ENCODE measurements at regions not wholly inside any gene's neighbourhood (a gene's known extent, or its start where the extent isn't known, plus 50 kb on each side); places are given as distances from the start of the nearest gene placed in this dataset.
"Not testable (repeated sequence)": the region's sequence is repeated elsewhere in the genome, so short reads cannot be mapped to it uniquely, and the experiment has no call there.

DNA sequence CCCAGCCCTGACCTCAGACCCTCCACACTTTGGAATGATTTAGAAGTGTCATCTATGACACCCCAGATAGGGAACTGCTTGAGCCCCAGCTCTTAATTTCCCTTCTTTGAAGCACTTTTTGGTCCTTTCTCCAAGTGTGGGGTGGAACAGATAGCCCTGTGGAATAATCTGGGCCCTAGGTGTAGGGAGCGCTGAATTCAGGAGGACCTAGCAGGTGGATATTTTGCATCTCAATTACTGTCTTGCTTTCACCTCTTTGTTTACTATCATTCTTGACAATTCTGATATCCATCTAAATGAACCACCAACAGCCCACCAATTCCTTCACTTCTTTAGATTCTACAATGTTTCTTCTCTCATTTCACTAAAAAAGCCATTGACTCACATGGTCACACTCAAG lies 850.4 kb downstream of the KCNJ2 start:
- H3K4me3 ChIP-seq (ENCODE audit: low read length in 2 of 2): no peak overlapping the region
- no peaks in the 10 kb centered on the region for H3K9me3 ChIP-seq (ENCODE audit: control insufficient read depth in 2 of 2, insufficient read depth in 1 of 2, low read length in 1 of 2)
- no peaks in the 10 kb centered on the region for H3K4me1 ChIP-seq (ENCODE audit: control insufficient read depth in 2 of 2, insufficient read depth in 2 of 2, low read length in 2 of 2)
- DNase-seq (ENCODE audit: low read depth in 6 of 9, low spot score in 9 of 9): no peak
- no peaks in the 10 kb centered on the region for H3K27me3 ChIP-seq (ENCODE audit: control insufficient read depth in 2 of 2, insufficient read depth in 1 of 2, low read length in 1 of 2)
- no peaks in the 10 kb centered on the region for H3K36me3 ChIP-seq (ENCODE audit: control insufficient read depth in 2 of 2, insufficient read depth in 2 of 2, low read length in 1 of 2)
- WGBS: 96% methylated on average over 1 of the region's 1 CpG
- no peak overlapping the region for H3K27ac ChIP-seq (ENCODE audit: low read depth in 1 of 2, low read length in 1 of 2)

- H3K4me3 ChIP-seq (ENCODE audit: low read length in 2 of 2): no peak overlapping the region
- H3K9me3 ChIP-seq (ENCODE audit: control insufficient read depth in 2 of 2, insufficient read depth in 1 of 2, low read length in 1 of 2): no peaks in the 10 kb centered on the region
- no peaks in the 10 kb centered on the region for H3K36me3 ChIP-seq (ENCODE audit: control insufficient read depth in 2 of 2, insufficient read depth in 2 of 2, low read length in 1 of 2)
- H3K4me1 ChIP-seq (ENCODE audit: control insufficient read depth in 2 of 2, insufficient read depth in 2 of 2, low read length in 2 of 2): no peaks in the 10 kb centered on the region
- DNase-seq (ENCODE audit: low read depth in 6 of 9, low spot score in 9 of 9): no peak
- no peak overlapping the region for H3K27ac ChIP-seq (ENCODE audit: low read depth in 1 of 2, low read length in 1 of 2)
- H3K27me3 ChIP-seq (ENCODE audit: control insufficient read depth in 2 of 2, insufficient read depth in 1 of 2, low read length in 1 of 2): no peaks in the 10 kb centered on the region
- 91% methylated on average over 3 of the region's 3 CpGs for WGBS
Observed at GRCh38 chr17:71022758-71023157, 853.4 kb downstream of the KCNJ2 start.

GRCh38 chr17:71023249-71024030 lies 854.1 kb downstream of the KCNJ2 start:
- WGBS: 74% methylated on average over 8 of the region's 8 CpGs
- DNase-seq (ENCODE audit: low read depth in 6 of 9, low spot score in 9 of 9): no peak

GRCh38 chr17:71024172-71024571 lies 854.8 kb downstream of the KCNJ2 start:
- WGBS: 91% methylated on average over 3 of the region's 3 CpGs

More at GRCh38 chr17:71023249-71024030, 854.1 kb downstream of the KCNJ2 start:
- H3K4me1 ChIP-seq (ENCODE audit: control insufficient read depth in 2 of 2, insufficient read depth in 2 of 2, low read length in 2 of 2): no peaks in the 10 kb centered on the region
- H3K9me3 ChIP-seq (ENCODE audit: control insufficient read depth in 2 of 2, insufficient read depth in 1 of 2, low read length in 1 of 2): no peaks in the 10 kb centered on the region
- no peak overlapping the region for H3K4me3 ChIP-seq (ENCODE audit: low read length in 2 of 2)
- H3K36me3 ChIP-seq (ENCODE audit: control insufficient read depth in 2 of 2, insufficient read depth in 2 of 2, low read length in 1 of 2): no peaks in the 10 kb centered on the region
- H3K27ac ChIP-seq (ENCODE audit: low read depth in 1 of 2, low read length in 1 of 2): no peak overlapping the region
- H3K27me3 ChIP-seq (ENCODE audit: control insufficient read depth in 2 of 2, insufficient read depth in 1 of 2, low read length in 1 of 2): no peaks in the 10 kb centered on the region

GRCh38 chr17:71024969-71025368 lies 855.6 kb downstream of the KCNJ2 start:
- Histone ChIP-seq H3K27me3 (ENCODE audit: control insufficient read depth in 2 of 2, insufficient read depth in 1 of 2, low read length in 1 of 2) (no peaks in the 10 kb centered on the region), H3K9me3 (ENCODE audit: control insufficient read depth in 2 of 2, insufficient read depth in 1 of 2, low read length in 1 of 2) (no peaks in the 10 kb centered on the region), H3K4me1 (ENCODE audit: control insufficient read depth in 2 of 2, insufficient read depth in 2 of 2, low read length in 2 of 2) (no peaks in the 10 kb centered on the region), H3K4me3 (ENCODE audit: low read length in 2 of 2) (no peak overlapping the region), H3K27ac (ENCODE audit: low read depth in 1 of 2, low read length in 1 of 2) (no peak overlapping the region), H3K36me3 (ENCODE audit: control insufficient read depth in 2 of 2, insufficient read depth in 2 of 2, low read length in 1 of 2) (no peaks in the 10 kb centered on the region)
- DNase-seq (ENCODE audit: low read depth in 6 of 9, low spot score in 9 of 9): no peak
- WGBS: 79% methylated on average over 2 of the region's 2 CpGs

More at GRCh38 chr17:71024172-71024571, 854.8 kb downstream of the KCNJ2 start:
- H3K27me3 ChIP-seq (ENCODE audit: control insufficient read depth in 2 of 2, insufficient read depth in 1 of 2, low read length in 1 of 2): no peaks in the 10 kb centered on the region
- DNase-seq (ENCODE audit: low read depth in 6 of 9, low spot score in 9 of 9): no peak
- H3K9me3 ChIP-seq (ENCODE audit: control insufficient read depth in 2 of 2, insufficient read depth in 1 of 2, low read length in 1 of 2): no peaks in the 10 kb centered on the region
- no peak overlapping the region for H3K4me3 ChIP-seq (ENCODE audit: low read length in 2 of 2)
- no peaks in the 10 kb centered on the region for H3K36me3 ChIP-seq (ENCODE audit: control insufficient read depth in 2 of 2, insufficient read depth in 2 of 2, low read length in 1 of 2)
- no peaks in the 10 kb centered on the region for H3K4me1 ChIP-seq (ENCODE audit: control insufficient read depth in 2 of 2, insufficient read depth in 2 of 2, low read length in 2 of 2)
- H3K27ac ChIP-seq (ENCODE audit: low read depth in 1 of 2, low read length in 1 of 2): no peak overlapping the region

- Histone ChIP-seq H3K4me3 (ENCODE audit: low read length in 2 of 2) (no peak overlapping the region), H3K9me3 (ENCODE audit: control insufficient read depth in 2 of 2, insufficient read depth in 1 of 2, low read length in 1 of 2) (no peaks in the 10 kb centered on the region), H3K4me1 (ENCODE audit: control insufficient read depth in 2 of 2, insufficient read depth in 2 of 2, low read length in 2 of 2) (no peaks in the 10 kb centered on the region), H3K36me3 (ENCODE audit: control insufficient read depth in 2 of 2, insufficient read depth in 2 of 2, low read length in 1 of 2) (no peaks in the 10 kb centered on the region), H3K27me3 (ENCODE audit: control insufficient read depth in 2 of 2, insufficient read depth in 1 of 2, low read length in 1 of 2) (no peaks in the 10 kb centered on the region), H3K27ac (ENCODE audit: low read depth in 1 of 2, low read length in 1 of 2) (no peak overlapping the region)
- DNase-seq (ENCODE audit: low read depth in 6 of 9, low spot score in 9 of 9): no peak
Observed at GRCh38 chr17:71029246-71029645, 859.9 kb downstream of the KCNJ2 start.

- DNase-seq (ENCODE audit: low read depth in 6 of 9, low spot score in 9 of 9); H3K27ac ChIP-seq (ENCODE audit: low read depth in 1 of 2, low read length in 1 of 2); H3K36me3 ChIP-seq (ENCODE audit: control insufficient read depth in 2 of 2, insufficient read depth in 2 of 2, low read length in 1 of 2); H3K9me3 ChIP-seq (ENCODE audit: control insufficient read depth in 2 of 2, insufficient read depth in 1 of 2, low read length in 1 of 2); H3K4me3 ChIP-seq (ENCODE audit: low read length in 2 of 2); H3K4me1 ChIP-seq (ENCODE audit: control insufficient read depth in 2 of 2, insufficient read depth in 2 of 2, low read length in 2 of 2); H3K27me3 ChIP-seq (ENCODE audit: control insufficient read depth in 2 of 2, insufficient read depth in 1 of 2, low read length in 1 of 2): not testable (repeated sequence)
- WGBS: 95% methylated on average over 2 of the region's 2 CpGs
Observed at GRCh38 chr17:71031286-71031685, 862.0 kb downstream of the KCNJ2 start.

GRCh38 chr17:71032746-71033273 lies 863.5 kb downstream of the KCNJ2 start:
- no peak for DNase-seq (ENCODE audit: low read depth in 6 of 9, low spot score in 9 of 9)
- Histone ChIP-seq H3K9me3 (ENCODE audit: control insufficient read depth in 2 of 2, insufficient read depth in 1 of 2, low read length in 1 of 2) (no peaks in the 10 kb centered on the region), H3K4me3 (ENCODE audit: low read length in 2 of 2) (no peak overlapping the region), H3K27me3 (ENCODE audit: control insufficient read depth in 2 of 2, insufficient read depth in 1 of 2, low read length in 1 of 2) (no peaks in the 10 kb centered on the region), H3K4me1 (ENCODE audit: control insufficient read depth in 2 of 2, insufficient read depth in 2 of 2, low read length in 2 of 2) (no peaks in the 10 kb centered on the region), H3K36me3 (ENCODE audit: control insufficient read depth in 2 of 2, insufficient read depth in 2 of 2, low read length in 1 of 2) (no peaks in the 10 kb centered on the region), H3K27ac (ENCODE audit: low read depth in 1 of 2, low read length in 1 of 2) (no peak overlapping the region)
- WGBS: 80% methylated on average over 2 of the region's 2 CpGs

GRCh38 chr17:71033336-71033735 lies 864.0 kb downstream of the KCNJ2 start:
- Histone ChIP-seq H3K27ac (ENCODE audit: low read depth in 1 of 2, low read length in 1 of 2) (no peak overlapping the region), H3K4me3 (ENCODE audit: low read length in 2 of 2) (no peak overlapping the region), H3K27me3 (ENCODE audit: control insufficient read depth in 2 of 2, insufficient read depth in 1 of 2, low read length in 1 of 2) (no peaks in the 10 kb centered on the region), H3K9me3 (ENCODE audit: control insufficient read depth in 2 of 2, insufficient read depth in 1 of 2, low read length in 1 of 2) (no peaks in the 10 kb centered on the region), H3K36me3 (ENCODE audit: control insufficient read depth in 2 of 2, insufficient read depth in 2 of 2, low read length in 1 of 2) (no peaks in the 10 kb centered on the region), H3K4me1 (ENCODE audit: control insufficient read depth in 2 of 2, insufficient read depth in 2 of 2, low read length in 2 of 2) (no peaks in the 10 kb centered on the region)
- WGBS: 89% methylated on average over 7 of the region's 7 CpGs
- DNase-seq (ENCODE audit: low read depth in 6 of 9, low spot score in 9 of 9): no peak
